ENCODE measurements at regions not wholly inside any gene's neighbourhood (a gene's known extent, or its start where the extent isn't known, plus 50 kb on each side); places are given as distances from the start of the nearest gene placed in this dataset.

GRCh38 chr22:25389541-25389919 is 170.1 kb downstream of the CRYBB2 start:
- Histone ChIP-seq H3K4me1 (peaks cover 0 to 54% (median 0%) of the 10 kb centered on the region in 3 donors), H3K9me3 (no peaks in the 10 kb centered on the region), H3K27me3 (no peaks in the 10 kb centered on the region), H3K36me3 (no peaks in the 10 kb centered on the region), H3K27ac (no peak overlapping the region), H3K4me3 (no peak overlapping the region)
- ATAC-seq, result no peak
- no peak for TF ChIP-seq POLR2AphosphoS5 (IDR thresholded peaks at IDR 0.05)
- no peak for TF ChIP-seq CTCF (IDR thresholded peaks at IDR 0.05)
- TF ChIP-seq EP300 (IDR thresholded peaks at IDR 0.05), result no peak
- TF ChIP-seq POLR2A (IDR thresholded peaks at IDR 0.05), result no peak
- WGBS, 2 donors (ENCODE audit: low coverage in 1 of 2), result 60 to 84% methylated on average over 1 to 3 of the region's 11 CpGs

- peaks cover 0 to 54% (median 0%) of the 10 kb centered on the region in 3 donors for H3K4me1 ChIP-seq
- WGBS, 2 donors (ENCODE audit: low coverage in 1 of 2), result 100% methylated on average over 1 of the region's 20 CpGs
- no peak overlapping the region for H3K27ac ChIP-seq
- no peaks in the 10 kb centered on the region for H3K9me3 ChIP-seq
- no peaks in the 10 kb centered on the region for H3K27me3 ChIP-seq
- no peak for ATAC-seq
- no peak overlapping the region for H3K4me3 ChIP-seq
- no peaks in the 10 kb centered on the region for H3K36me3 ChIP-seq
- TF ChIP-seq EP300 (IDR thresholded peaks at IDR 0.05), result no peak
- TF ChIP-seq CTCF (IDR thresholded peaks at IDR 0.05), result no peak
- no peak for TF ChIP-seq POLR2AphosphoS5 (IDR thresholded peaks at IDR 0.05)
- TF ChIP-seq POLR2A (IDR thresholded peaks at IDR 0.05), result no peak
Measured at GRCh38 chr22:25390297-25391240, 171.1 kb downstream of the CRYBB2 start.

GRCh38 chr22:25392584-25392983 is 171.9 kb upstream of the GRK3 start:
- WGBS, 2 donors (ENCODE audit: low coverage in 1 of 2), result 77 to 99% methylated on average over 8 of the region's 8 CpGs
- no peaks in the 10 kb centered on the region for H3K27me3 ChIP-seq
- H3K4me1 ChIP-seq, result peaks cover 0 to 42% (median 0%) of the 10 kb centered on the region in 3 donors
- no peaks in the 10 kb centered on the region for H3K9me3 ChIP-seq
- ATAC-seq, result no peak
- H3K27ac ChIP-seq, result no peak overlapping the region
- H3K36me3 ChIP-seq, result no peaks in the 10 kb centered on the region
- TF ChIP-seq CTCF (IDR thresholded peaks at IDR 0.05) (no peak), POLR2AphosphoS5 (IDR thresholded peaks at IDR 0.05) (no peak), EP300 (IDR thresholded peaks at IDR 0.05) (no peak), POLR2A (IDR thresholded peaks at IDR 0.05) (no peak)
- H3K4me3 ChIP-seq, result no peak overlapping the region

GRCh38 chr22:25393121-25393805 is 171.2 kb upstream of the GRK3 start:
- no peak overlapping the region for H3K27ac ChIP-seq
- no peak for TF ChIP-seq EP300 (IDR thresholded peaks at IDR 0.05)
- TF ChIP-seq POLR2AphosphoS5 (IDR thresholded peaks at IDR 0.05), result no peak
- TF ChIP-seq POLR2A (IDR thresholded peaks at IDR 0.05), result no peak
- no peak for TF ChIP-seq CTCF (IDR thresholded peaks at IDR 0.05)
- no peak for ATAC-seq
- no peaks in the 10 kb centered on the region for H3K36me3 ChIP-seq
- no peak overlapping the region for H3K4me3 ChIP-seq
- H3K9me3 ChIP-seq, result no peaks in the 10 kb centered on the region
- H3K27me3 ChIP-seq, result no peaks in the 10 kb centered on the region
- 90% methylated on average over 2 of the region's 15 CpGs; no CpG with 5 or more reads in 1 of the 2 donors for WGBS, 2 donors (ENCODE audit: low coverage in 1 of 2)
- H3K4me1 ChIP-seq, result peaks cover 0 to 47% (median 0%) of the 10 kb centered on the region in 3 donors

Data from gastroesophageal sphincter (tissue), 4 donors.